IMR-90 (cell line): ENCODE measurements at regions not wholly inside any gene's neighbourhood (a gene's known extent, or its start where the extent isn't known, plus 50 kb on each side); places are given as distances from the start of the nearest gene placed in this dataset.

Experiments
- ATAC-seq: fragments of 200-7000 bp; cut with Tn5 transposase; 2 replicates; pipeline ENCODE4 v1.9.1; 2020; ENCODE audit warnings: low read depth, mild to moderate bottlenecking, moderate library complexity
- BruUV-seq: library from RNA; stranded (reverse); fragments of 400-500 nt; replicated peaks from 2 replicates; lab custom pipeline; 2021; lab: Mats Ljungman, UMichigan
- CTCF ChIA-PET: fragments of 300-600 bp; formaldehyde crosslinking; extraction: SDS; loops from one replicate; lab custom pipeline; 2021; ENCODE audit warnings: antibody characterized with exemption; lab: Yijun Ruan, JAX
- POLR2A ChIA-PET: fragments of 300-600 bp; sonication (Branson Sonifier 250); formaldehyde crosslinking; loops from one replicate; lab custom pipeline; 2022; ENCODE audit warnings: antibody characterized with exemption; ENCODE audit not compliant: unreplicated experiment; lab: Charles Lee
- DNase-seq: peaks from one replicate; pipeline ENCODE4 v3.0.0; 2013
- H2AFZ ChIP-seq: replicated peaks from 2 replicates; pipeline ENCODE3; 2013; ENCODE audit warnings: low read length, mild to moderate bottlenecking; ENCODE audit not compliant: poor library complexity
- H2AK5ac ChIP-seq: 2 replicates; pipeline ENCODE4 v1.6.1; 2013; ENCODE audit warnings: low read depth, low read length, inconsistent platforms
- H2AK9ac ChIP-seq: replicated peaks from 2 replicates; pipeline ENCODE3; 2013; ENCODE audit warnings: mild to moderate bottlenecking, low read depth, low read length, moderate library complexity; ENCODE audit not compliant: poor library complexity
- H2BK120ac ChIP-seq: 2 replicates; pipeline ENCODE4 v1.6.1; 2013; ENCODE audit warnings: low read depth, low read length, inconsistent platforms
- H2BK15ac ChIP-seq: 3 replicates; pipeline ENCODE4 v1.6.1; 2013; ENCODE audit warnings: low read depth, low read length, inconsistent platforms
- H2BK20ac ChIP-seq: 2 replicates; pipeline ENCODE4 v1.6.1; 2013; ENCODE audit warnings: low read depth, mild to moderate bottlenecking, inconsistent platforms, low read length, moderate library complexity
- H2BK5ac ChIP-seq: 2 replicates; pipeline ENCODE4 v1.6.1; 2013; ENCODE audit warnings: mild to moderate bottlenecking, low read depth, low read length, inconsistent platforms; ENCODE audit not compliant: poor library complexity, severe bottlenecking
- H3K14ac ChIP-seq: replicated peaks from 2 replicates; pipeline ENCODE4 v1.6.1; 2013; ENCODE audit warnings: low read depth, low read length, inconsistent platforms
- H3K18ac ChIP-seq: 2 replicates; pipeline ENCODE4 v1.6.1; 2013; ENCODE audit warnings: low read depth, low read length, control low read depth
- H3K23ac ChIP-seq: 2 replicates; pipeline ENCODE4 v1.6.1; 2013; ENCODE audit warnings: low read depth, low read length, inconsistent platforms
- H3K27ac ChIP-seq: 2 replicates; pipeline ENCODE4 v1.5.1; 2013; ENCODE audit warnings: mild to moderate bottlenecking, control low read depth, low read length; ENCODE audit not compliant: insufficient read depth
- H3K27me3 ChIP-seq: 2 replicates; pipeline ENCODE4 v1.6.1; 2013; ENCODE audit warnings: low read length; ENCODE audit not compliant: control insufficient read depth, insufficient read depth
- H3K36me3 ChIP-seq: 2 replicates; pipeline ENCODE4 v1.6.1; 2013; ENCODE audit warnings: low read length, mixed read lengths; ENCODE audit not compliant: control insufficient read depth, insufficient read depth
- H3K4ac ChIP-seq: 2 replicates; pipeline ENCODE4 v1.6.1; 2013; ENCODE audit warnings: low read depth, low read length, inconsistent platforms
- H3K4me1 ChIP-seq: 2 replicates; pipeline ENCODE4 v1.6.1; 2013; ENCODE audit warnings: low read length, mixed read lengths; ENCODE audit not compliant: control insufficient read depth, insufficient read depth
- H3K4me2 ChIP-seq: 2 replicates; pipeline ENCODE4 v1.6.1; 2013; ENCODE audit warnings: low read depth, mild to moderate bottlenecking, control low read depth, low read length, moderate library complexity
- H3K4me3 ChIP-seq: 2 replicates; pipeline ENCODE4 v1.5.1; 2013; ENCODE audit warnings: low read depth, mild to moderate bottlenecking, control low read depth, low read length, moderate library complexity; ENCODE audit not compliant: insufficient read depth
- H3K56ac ChIP-seq: 2 replicates; pipeline ENCODE4 v1.6.1; 2013; ENCODE audit warnings: low read length, inconsistent platforms; ENCODE audit not compliant: insufficient read depth; ENCODE audit errors: extremely low read depth
- H3K79me1 ChIP-seq, 2 experiments: 2 replicates each; pipeline ENCODE4 v1.6.1; 2013; ENCODE audit warnings: low read length in 2 of 2, inconsistent platforms in 1 of 2, low read depth in 1 of 2
- H3K9ac ChIP-seq: 2 replicates; pipeline ENCODE4 v1.6.1; 2013; ENCODE audit warnings: low read depth, low read length, control low read depth
- H3K9me1 ChIP-seq: 2 replicates; pipeline ENCODE4 v1.6.1; 2013; ENCODE audit warnings: low read length, inconsistent platforms; ENCODE audit not compliant: insufficient read depth
- H3K9me3 ChIP-seq: 2 replicates; pipeline ENCODE4 v1.6.1; 2013; ENCODE audit warnings: low read length; ENCODE audit not compliant: control insufficient read depth, insufficient read depth
- H4K20me1 ChIP-seq: 2 replicates; pipeline ENCODE4 v1.6.1; 2013; ENCODE audit warnings: low read length, inconsistent platforms; ENCODE audit not compliant: insufficient read depth
- H4K5ac ChIP-seq: 2 replicates; pipeline ENCODE4 v1.6.1; 2013; ENCODE audit warnings: mild to moderate bottlenecking, low read depth, low read length, control low read depth
- H4K8ac ChIP-seq, 2 experiments: 2 replicates each; pipeline ENCODE4 v1.6.1; 2013; ENCODE audit warnings: low read depth in 2 of 2, low read length in 2 of 2, control low read depth in 1 of 2, inconsistent platforms in 1 of 2
- H4K91ac ChIP-seq: 2 replicates; pipeline ENCODE4 v1.6.1; 2013; ENCODE audit warnings: low read depth, low read length, inconsistent platforms; ENCODE audit not compliant: insufficient read depth
- BHLHE40 ChIP-seq: fragments of 150-350 bp; IDR thresholded peaks from 2 replicates; pipeline ENCODE4 v1.6.1; 2016; ENCODE audit warnings: mild to moderate bottlenecking, low read depth, low read length
- CEBPB ChIP-seq: IDR thresholded peaks from 2 replicates; pipeline ENCODE4 v1.6.1; 2012; ENCODE audit warnings: low read depth, low read length, improper control_type of control experiment
- CHD1 ChIP-seq: IDR thresholded peaks from 2 replicates; pipeline ENCODE4 v1.6.1; 2012; ENCODE audit warnings: low read depth, low read length, improper control_type of control experiment
- MAZ ChIP-seq: IDR thresholded peaks from 2 replicates; pipeline ENCODE4 v1.6.1; 2012; ENCODE audit warnings: low read depth, mild to moderate bottlenecking, low read length, improper control_type of control experiment, moderate library complexity, borderline replicate concordance
- NFE2L2 ChIP-seq: fragments of 150-350 bp; IDR thresholded peaks from 2 replicates; pipeline ENCODE4 v1.6.1; 2016; ENCODE audit warnings: low read depth, mild to moderate bottlenecking, low read length
- RCOR1 ChIP-seq: IDR thresholded peaks from 2 replicates; pipeline ENCODE4 v1.6.1; 2012; ENCODE audit warnings: mild to moderate bottlenecking, low read length, improper control_type of control experiment; ENCODE audit not compliant: insufficient replicate concordance
- USF2 ChIP-seq: fragments of 150-350 bp; IDR thresholded peaks from 2 replicates; pipeline ENCODE4 v1.6.1; 2017; ENCODE audit warnings: mild to moderate bottlenecking, antibody characterized with exemption, low read length, low read depth
- WGBS, 2 experiments: methylation state at CpG; one replicate each; pipeline versions ENCODE4 v1.1.5 to v1.1.7; 2013; ENCODE audit warnings: missing lambda C conversion rate in 2 of 2; ENCODE audit not compliant: insufficient read length in 1 of 2; ENCODE audit errors: extremely low coverage in 2 of 2; 5-methylcytosine and 5-hydroxymethylcytosine counted together
- dilution Hi-C: fragments of 300-500 bp; cut with HindIII; formaldehyde crosslinking; loops from one replicate; pipeline ENCODE4 v1.14.3; 2018; ENCODE audit warnings: low sequenced_read_pairs; ENCODE audit not compliant: unreplicated experiment
- in situ Hi-C: fragments of 300-500 bp; cut with MboI; formaldehyde crosslinking; loops from 3 replicates; pipeline ENCODE4 v1.14.3; 2019; ENCODE audit warnings: low sequenced_read_pairs, inconsistent platforms, mixed read lengths
- intact Hi-C: fragments of 100-400 bp; cut with micrococcal nuclease; formaldehyde crosslinking; loops from 2 replicates; pipeline ENCODE4 v1.10.0; 2022
- TF ChIP-seq, protein P1 (sequence below): fragments of 150-350 bp; IDR thresholded peaks from 2 replicates; pipeline ENCODE4 v1.6.1; 2016; ENCODE audit warnings: low read depth, mild to moderate bottlenecking, low read length, moderate library complexity, borderline replicate concordance

DNA sequence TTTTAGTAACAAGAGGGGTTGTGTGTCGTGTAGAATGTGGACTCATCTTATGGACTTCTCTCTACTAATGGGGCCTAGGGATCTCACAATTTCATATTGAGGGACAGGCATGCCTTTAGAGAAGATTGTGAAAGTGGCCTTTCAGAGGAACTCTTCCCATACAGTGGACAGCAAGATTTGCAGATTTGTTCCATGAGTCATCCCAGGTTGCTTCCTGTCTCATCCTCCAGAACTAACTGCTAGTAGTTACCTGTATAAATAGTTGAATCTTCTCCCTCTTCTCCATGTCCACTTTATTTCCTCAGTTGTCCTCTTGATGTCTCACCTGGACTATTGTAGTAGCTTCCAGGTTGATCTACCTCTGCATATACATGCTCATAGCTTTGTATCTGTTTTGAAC lies 997.5 kb upstream of the CTNND2 start:
- Histone ChIP-seq H3K36me3 (no peaks in the 10 kb centered on the region), H3K18ac (no peak overlapping the region), H2AK9ac (no peak overlapping the region), H3K9me3 (peaks cover 3% of the 10 kb centered on the region), H3K4me2 (no peak overlapping the region), H3K9ac (no peak overlapping the region), H4K91ac (no peak overlapping the region), H3K27me3 (no peaks in the 10 kb centered on the region), H2BK20ac (no peak overlapping the region), H4K5ac (no peak overlapping the region), H3K56ac (no peak overlapping the region), H3K9me1 (no peaks in the 10 kb centered on the region), H3K4me1 (no peaks in the 10 kb centered on the region), H2AFZ (no peak overlapping the region), H4K20me1 (no peaks in the 10 kb centered on the region), H2BK5ac (no peak overlapping the region), H3K14ac (no peak overlapping the region), H2BK120ac (no peak overlapping the region), H2AK5ac (no peak overlapping the region), H3K4ac (no peak overlapping the region), H2BK15ac (no peak overlapping the region), H3K27ac (no peak overlapping the region), H3K23ac (no peak overlapping the region), H3K79me1 (no peaks in the 10 kb centered on the region), H4K8ac (no peak overlapping the region), H3K4me3 (no peak overlapping the region)
- ChIA-PET CTCF (no interaction called here), POLR2A (no interaction called here)
- WGBS, 2 experiments = no CpG with 5 or more reads among the region's 1 CpG
- BruUV-seq = no TSS peak
- dilution Hi-C loops = no loop called here
- ATAC-seq (no peak), DNase-seq (no peak)
- TF ChIP-seq BHLHE40 = no peak
- no peak for TF ChIP-seq CEBPB
- TF ChIP-seq RCOR1 = no peak
- TF ChIP-seq USF2 = no peak
- TF ChIP-seq, protein P1, sequence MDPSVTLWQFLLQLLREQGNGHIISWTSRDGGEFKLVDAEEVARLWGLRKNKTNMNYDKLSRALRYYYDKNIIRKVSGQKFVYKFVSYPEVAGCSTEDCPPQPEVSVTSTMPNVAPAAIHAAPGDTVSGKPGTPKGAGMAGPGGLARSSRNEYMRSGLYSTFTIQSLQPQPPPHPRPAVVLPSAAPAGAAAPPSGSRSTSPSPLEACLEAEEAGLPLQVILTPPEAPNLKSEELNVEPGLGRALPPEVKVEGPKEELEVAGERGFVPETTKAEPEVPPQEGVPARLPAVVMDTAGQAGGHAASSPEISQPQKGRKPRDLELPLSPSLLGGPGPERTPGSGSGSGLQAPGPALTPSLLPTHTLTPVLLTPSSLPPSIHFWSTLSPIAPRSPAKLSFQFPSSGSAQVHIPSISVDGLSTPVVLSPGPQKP = no peak
- TF ChIP-seq NFE2L2 = no peak
- no peak for TF ChIP-seq MAZ
- no peak for TF ChIP-seq CHD1
- in situ Hi-C loops = no loop called here
- intact Hi-C loops = no loop called here
